AG10803 (cell line): ENCODE measurements at regions not wholly inside any gene's neighbourhood (a gene's known extent, or its start where the extent isn't known, plus 50 kb on each side); places are given as distances from the start of the nearest gene placed in this dataset.

Experiments used
- DNase-seq: peaks from one replicate; pipeline ENCODE4 v3.0.0; 2010; ENCODE audit warnings: low read depth
- H3K4me3 ChIP-seq: 2 replicates; pipeline ENCODE4 v1.5.1; 2011; ENCODE audit warnings: mild to moderate bottlenecking, low read length, control low read depth
- TF ChIP-seq, protein P1 (sequence below): conservative IDR thresholded peaks from 2 replicates; pipeline ENCODE4 v1.5.1; 2011; ENCODE audit warnings: mild to moderate bottlenecking, low read length, control low read depth, inconsistent platforms

DNA sequence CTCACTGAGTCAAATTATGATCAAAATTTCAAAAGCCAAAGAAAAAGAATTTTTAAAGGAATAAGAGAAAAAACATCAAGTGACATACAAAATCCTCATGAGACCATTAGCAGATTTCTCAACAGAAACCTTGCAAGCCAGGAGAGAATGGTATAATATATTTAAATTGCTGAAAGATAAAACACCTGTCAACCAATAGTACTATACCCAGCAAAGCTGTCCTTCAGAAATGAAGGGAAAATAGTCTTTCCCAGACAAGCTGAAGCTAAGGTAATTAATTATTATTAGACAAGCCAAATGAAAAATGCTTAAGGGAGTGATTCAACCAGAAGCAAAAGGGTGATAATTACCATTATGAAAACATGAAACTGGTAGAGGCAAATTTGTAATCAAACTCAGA is 104.2 kb upstream of the TET2 start:
- TF ChIP-seq, protein P1, sequence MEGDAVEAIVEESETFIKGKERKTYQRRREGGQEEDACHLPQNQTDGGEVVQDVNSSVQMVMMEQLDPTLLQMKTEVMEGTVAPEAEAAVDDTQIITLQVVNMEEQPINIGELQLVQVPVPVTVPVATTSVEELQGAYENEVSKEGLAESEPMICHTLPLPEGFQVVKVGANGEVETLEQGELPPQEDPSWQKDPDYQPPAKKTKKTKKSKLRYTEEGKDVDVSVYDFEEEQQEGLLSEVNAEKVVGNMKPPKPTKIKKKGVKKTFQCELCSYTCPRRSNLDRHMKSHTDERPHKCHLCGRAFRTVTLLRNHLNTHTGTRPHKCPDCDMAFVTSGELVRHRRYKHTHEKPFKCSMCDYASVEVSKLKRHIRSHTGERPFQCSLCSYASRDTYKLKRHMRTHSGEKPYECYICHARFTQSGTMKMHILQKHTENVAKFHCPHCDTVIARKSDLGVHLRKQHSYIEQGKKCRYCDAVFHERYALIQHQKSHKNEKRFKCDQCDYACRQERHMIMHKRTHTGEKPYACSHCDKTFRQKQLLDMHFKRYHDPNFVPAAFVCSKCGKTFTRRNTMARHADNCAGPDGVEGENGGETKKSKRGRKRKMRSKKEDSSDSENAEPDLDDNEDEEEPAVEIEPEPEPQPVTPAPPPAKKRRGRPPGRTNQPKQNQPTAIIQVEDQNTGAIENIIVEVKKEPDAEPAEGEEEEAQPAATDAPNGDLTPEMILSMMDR, result no peak
- H3K4me3 ChIP-seq, result no peak overlapping the region
- no peak for DNase-seq

DNA sequence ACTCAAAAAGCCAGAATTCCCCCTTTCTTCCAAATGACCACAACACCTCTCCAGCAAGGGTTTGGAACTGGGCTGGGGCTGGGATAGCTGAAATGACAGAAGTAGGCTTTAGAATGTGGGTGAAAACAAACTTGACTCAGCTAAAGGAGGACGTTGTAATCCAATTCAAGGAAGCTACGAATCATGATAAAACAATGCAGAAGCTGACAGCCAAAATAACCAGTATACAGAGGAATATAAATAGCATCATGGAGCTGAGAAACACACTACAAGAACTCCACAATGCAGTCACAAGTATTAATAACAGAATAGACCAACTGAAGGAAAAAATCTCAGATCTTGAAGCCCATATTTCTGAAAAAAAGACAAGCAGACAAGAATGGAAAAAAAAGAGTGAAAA is 95.8 kb upstream of the TET2 start:
- H3K4me3 ChIP-seq, result no peak overlapping the region
- TF ChIP-seq, protein P1, result no peak
- DNase-seq, result peak; percentile 13

DNA sequence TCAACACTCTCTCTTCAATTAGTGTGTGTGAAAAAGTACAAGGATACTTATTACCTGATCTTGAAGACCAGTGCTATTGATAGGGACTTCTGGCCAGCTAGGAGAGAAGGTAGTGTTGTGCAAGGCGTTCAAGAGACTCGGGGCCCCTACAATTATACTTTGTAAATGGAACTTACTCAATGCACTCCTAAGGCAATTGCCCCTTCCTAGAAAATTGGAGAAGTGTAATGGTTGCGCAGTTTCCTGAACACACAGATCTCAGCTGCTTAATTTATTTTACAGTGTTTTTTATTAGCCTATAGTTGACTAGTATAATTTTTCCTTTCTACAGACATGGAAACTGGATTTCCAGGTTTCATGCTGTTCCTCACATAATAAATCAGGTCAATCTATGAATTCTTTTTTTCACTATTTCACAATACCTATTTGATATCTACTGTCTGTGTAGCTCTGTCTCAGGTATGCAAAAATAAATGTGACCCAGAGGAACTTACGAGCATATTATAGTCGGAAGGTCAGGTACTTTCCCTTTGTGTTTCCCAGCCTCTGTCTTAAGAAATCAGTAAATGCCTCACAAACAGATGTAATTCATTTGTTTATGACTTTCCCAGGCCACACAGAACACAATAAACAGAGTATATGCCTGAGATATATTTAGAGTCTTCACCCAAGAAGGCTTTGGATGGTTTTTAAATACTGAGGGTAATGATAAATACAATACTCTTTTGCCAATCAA is 89.1 kb upstream of the TET2 start:
- H3K4me3 ChIP-seq, result no peak overlapping the region
- no peak for DNase-seq
- TF ChIP-seq, protein P1, result no peak

DNA sequence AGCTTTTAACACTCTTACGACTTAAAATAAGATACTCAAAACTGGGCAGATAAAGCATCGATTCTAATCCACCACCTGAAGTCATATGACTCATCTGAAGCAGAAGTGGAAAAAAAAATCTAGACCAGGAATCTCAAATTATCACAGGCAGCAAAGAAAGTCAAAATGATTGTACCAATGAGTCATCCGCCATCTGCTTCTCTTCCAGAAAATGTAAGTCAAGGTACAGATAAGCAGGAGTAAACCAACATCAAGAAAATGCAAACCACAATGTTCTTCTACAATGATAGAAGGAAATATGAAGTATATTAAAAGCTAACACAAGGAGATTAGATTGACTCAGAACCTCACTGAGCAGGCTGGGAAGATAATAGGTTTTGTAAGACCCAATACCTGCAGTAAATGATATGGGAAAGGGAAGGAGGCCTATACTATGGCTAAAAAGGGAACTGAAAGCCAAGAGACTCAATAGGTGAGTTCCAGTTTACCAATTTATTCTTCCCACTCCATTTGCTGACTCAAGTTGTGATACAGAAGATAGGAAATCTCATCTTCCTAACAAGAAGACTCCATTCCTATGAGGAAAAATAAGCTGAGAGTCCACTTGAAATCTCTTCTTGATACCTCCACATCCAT is 88.4 kb upstream of the TET2 start:
- H3K4me3 ChIP-seq, result no peak overlapping the region
- DNase-seq, result no peak
- TF ChIP-seq, protein P1, result no peak

DNA sequence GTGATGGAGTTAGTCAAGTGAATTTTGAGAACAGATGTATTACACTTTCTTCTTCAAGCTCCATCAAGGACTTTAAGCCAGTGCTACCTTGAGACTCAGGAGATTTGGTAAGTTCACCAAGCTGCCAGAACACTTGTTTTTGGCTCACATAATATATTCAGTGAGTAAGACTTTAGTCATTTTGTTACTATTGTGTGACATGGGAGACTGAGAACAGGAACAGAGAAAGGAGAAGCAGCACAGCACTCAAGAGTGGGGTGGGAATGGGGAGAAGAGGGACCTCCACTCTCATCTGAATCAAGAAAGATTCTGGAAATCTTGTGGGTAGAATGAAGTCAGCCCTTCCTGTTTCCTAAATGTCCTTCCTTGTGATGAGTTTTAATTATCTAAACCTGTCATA is 87.3 kb upstream of the TET2 start:
- DNase-seq, result no peak
- H3K4me3 ChIP-seq, result no peak overlapping the region
- TF ChIP-seq, protein P1, result no peak

DNA sequence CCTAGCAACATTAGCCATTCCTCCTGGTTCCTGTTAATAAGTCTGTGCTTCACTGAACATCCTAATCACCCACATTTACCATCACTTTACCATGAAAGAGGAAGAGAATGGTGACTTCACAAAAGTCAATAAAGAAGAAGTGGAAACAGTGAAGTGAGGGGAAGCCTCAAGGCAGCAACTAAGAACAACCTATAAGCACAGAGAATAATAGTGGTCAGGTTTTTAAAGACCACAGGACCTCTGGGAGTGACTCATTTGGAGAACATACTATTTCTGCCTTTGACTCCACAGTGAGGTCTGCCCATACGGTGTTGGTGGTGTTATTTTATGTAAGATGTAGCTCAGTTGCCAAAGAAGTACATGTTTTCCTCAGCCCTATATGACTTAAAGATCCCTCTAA is 86.0 kb upstream of the TET2 start:
- H3K4me3 ChIP-seq, result no peak overlapping the region
- DNase-seq, result no peak
- TF ChIP-seq, protein P1, result no peak

DNA sequence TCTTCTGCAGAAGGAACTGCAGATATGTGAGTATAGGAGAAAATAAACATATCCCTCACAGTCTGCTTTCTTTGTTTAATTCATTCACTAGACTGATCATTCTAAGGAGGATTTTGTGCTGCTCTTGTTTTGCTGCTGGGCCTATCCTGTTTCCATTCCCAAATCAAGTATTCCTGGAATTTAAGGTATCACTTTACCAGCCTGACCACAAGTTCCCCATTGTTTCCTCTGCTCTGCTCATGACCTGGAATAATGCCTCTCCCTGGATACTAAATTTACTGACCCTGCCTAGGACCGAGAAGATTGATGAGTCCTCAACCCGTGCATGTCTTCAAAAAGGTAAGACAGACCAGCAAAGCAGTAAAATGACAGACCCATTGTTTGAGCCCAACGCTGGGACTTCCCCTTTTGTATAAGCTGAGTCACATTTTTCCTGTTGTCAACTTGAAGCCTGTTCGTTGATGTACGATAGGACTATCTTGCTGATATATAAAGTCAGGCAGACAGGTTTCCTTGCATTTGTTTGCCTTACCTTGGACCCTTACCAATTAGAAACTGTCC is 85.5 kb upstream of the TET2 start:
- DNase-seq, result no peak
- H3K4me3 ChIP-seq, result no peak overlapping the region
- TF ChIP-seq, protein P1, result no peak
